ENCODE measurements at regions not wholly inside any gene's neighbourhood (a gene's known extent, or its start where the extent isn't known, plus 50 kb on each side); places are given as distances from the start of the nearest gene placed in this dataset.

DNA sequence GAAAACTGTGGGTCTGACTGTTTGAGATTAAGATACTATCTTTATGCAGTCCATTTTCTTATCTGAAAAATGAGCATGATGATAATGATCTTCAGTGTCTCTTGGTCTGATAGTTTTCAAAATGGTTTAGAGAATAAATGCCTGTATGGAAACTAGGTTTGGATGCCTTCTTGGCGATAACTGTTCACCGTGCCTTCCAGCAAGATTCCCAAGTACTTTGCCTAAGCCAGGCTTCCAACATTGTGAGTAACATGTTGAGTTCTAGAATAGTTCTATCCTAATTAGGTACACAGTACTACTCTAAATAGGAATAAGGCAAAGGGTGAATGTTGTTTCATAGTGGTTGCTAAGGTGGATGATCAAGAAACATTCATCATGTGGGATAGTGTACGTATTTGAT, 940.2 kb downstream of the MCTP2 start (continued):
- TF ChIP-seq, protein P1, sequence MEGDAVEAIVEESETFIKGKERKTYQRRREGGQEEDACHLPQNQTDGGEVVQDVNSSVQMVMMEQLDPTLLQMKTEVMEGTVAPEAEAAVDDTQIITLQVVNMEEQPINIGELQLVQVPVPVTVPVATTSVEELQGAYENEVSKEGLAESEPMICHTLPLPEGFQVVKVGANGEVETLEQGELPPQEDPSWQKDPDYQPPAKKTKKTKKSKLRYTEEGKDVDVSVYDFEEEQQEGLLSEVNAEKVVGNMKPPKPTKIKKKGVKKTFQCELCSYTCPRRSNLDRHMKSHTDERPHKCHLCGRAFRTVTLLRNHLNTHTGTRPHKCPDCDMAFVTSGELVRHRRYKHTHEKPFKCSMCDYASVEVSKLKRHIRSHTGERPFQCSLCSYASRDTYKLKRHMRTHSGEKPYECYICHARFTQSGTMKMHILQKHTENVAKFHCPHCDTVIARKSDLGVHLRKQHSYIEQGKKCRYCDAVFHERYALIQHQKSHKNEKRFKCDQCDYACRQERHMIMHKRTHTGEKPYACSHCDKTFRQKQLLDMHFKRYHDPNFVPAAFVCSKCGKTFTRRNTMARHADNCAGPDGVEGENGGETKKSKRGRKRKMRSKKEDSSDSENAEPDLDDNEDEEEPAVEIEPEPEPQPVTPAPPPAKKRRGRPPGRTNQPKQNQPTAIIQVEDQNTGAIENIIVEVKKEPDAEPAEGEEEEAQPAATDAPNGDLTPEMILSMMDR (IDR thresholded peaks at IDR 0.05) = no peak
- no peak for TF ChIP-seq EZH2phosphoT487 (IDR thresholded peaks at IDR 0.05; ENCODE audit: borderline replicate concordance, low read depth)
- TF ChIP-seq SIN3A (IDR thresholded peaks at IDR 0.05; ENCODE audit: borderline replicate concordance, low read depth, low read length) = no peak
- no peak for TF ChIP-seq NRF1 (IDR thresholded peaks at IDR 0.05; ENCODE audit: low read depth, low read length)
- TF ChIP-seq GABPA (IDR thresholded peaks at IDR 0.05; ENCODE audit: low read depth) = no peak
- no peak for TF ChIP-seq FOXM1 (IDR thresholded peaks at IDR 0.05; ENCODE audit: low read depth)

DNA sequence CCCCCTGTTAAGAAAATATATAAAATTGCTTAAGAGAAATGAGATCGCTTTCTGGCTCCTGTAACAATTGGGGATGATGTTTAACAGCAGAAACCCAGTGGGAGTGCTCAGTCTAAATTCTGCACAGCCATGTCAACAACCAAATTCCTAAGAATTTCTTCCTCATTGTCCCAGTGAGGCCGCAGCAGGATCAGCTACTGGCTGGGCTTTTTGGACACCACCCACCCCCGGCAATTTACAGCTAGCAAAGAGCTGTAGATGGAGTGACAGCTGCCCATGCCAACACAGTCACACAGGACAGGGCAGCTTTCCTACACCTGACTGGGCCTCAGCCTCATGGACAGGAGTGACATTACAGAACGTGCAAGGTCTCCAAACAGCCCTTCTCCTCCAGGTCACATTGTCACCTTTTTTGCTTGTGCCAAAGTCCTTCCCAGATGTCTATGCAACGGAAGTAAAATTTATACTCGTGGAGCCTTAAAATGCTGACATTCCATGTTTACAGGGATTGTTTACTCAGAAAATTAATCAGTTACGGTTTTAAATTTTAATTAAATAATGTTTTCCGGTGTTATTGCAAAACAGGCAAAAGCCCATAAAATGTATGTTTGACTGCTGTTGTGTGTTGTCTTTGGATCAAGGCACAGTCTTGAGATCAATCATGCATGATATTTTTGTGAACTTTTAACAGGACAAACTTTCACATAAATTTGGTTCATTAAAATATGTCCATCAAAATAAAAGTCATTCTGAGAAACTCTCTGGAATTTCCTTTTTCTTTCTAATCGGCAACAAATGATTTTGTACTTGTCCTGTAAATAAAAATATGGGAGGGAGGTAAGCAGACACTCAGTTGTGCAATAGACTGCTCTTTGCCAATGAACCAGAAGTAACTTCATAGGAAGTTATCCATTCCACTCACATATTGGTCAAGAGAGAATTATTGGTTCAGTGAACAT, 943.2 kb downstream of the MCTP2 start:
- Histone ChIP-seq H4K20me1 (ENCODE audit: insufficient read depth) (no peaks in the 10 kb centered on the region), H3K27me3 (ENCODE audit: insufficient read depth) (no peaks in the 10 kb centered on the region), H3K79me2 (ENCODE audit: insufficient read depth) (no peaks in the 10 kb centered on the region), H3K9me2 (no peaks in the 10 kb centered on the region), H3K4me2 (no peak overlapping the region), H3K4me1 (ENCODE audit: control insufficient read depth in 1 of 2, insufficient read depth in 2 of 2, low read depth in 1 of 2, low read length in 1 of 2) (no peaks in the 10 kb centered on the region), H3K9me3 (no peaks in the 10 kb centered on the region), H3K27ac (ENCODE audit: low read depth in 2 of 2, low read length in 1 of 2) (no peak overlapping the region), H3K36me3 (replicated peaks in 1 of 2; ENCODE audit: control insufficient read depth in 1 of 2, insufficient read depth in 2 of 2, low read length in 1 of 2) (no peaks in the 10 kb centered on the region), H3F3A (replicated peaks; ENCODE audit: insufficient read depth) (no peaks in the 10 kb centered on the region), H2AFZ (ENCODE audit: low read depth) (no peak overlapping the region), H3K4me3 (ENCODE audit: low read depth in 2 of 2, low read length in 1 of 2) (no peak overlapping the region), H3K9ac (no peak overlapping the region)
- TF ChIP-seq SMC3 (IDR thresholded peaks at IDR 0.05; ENCODE audit: low read depth, low read length) = no peak
- TF ChIP-seq CHD2 (IDR thresholded peaks at IDR 0.05; ENCODE audit: low read length, partially characterized antibody) = no peak
- TF ChIP-seq EP300 (IDR thresholded peaks at IDR 0.05; ENCODE audit: borderline replicate concordance in 1 of 2, low read depth in 1 of 2, low read length in 1 of 2) = no peak
- ChIA-PET POLR2A (no interaction called here), CTCF (interaction anchor here (0.9 kb wide), 1 partner anchor 11 kb away, joined by 3 read pairs; no protein-coding TSS in a partner anchor)
- DNase-seq = no peak
- WGBS (ENCODE audit: low lambda C conversion rate) = 4% methylated on average over 8 of the region's 9 CpGs

DNA sequence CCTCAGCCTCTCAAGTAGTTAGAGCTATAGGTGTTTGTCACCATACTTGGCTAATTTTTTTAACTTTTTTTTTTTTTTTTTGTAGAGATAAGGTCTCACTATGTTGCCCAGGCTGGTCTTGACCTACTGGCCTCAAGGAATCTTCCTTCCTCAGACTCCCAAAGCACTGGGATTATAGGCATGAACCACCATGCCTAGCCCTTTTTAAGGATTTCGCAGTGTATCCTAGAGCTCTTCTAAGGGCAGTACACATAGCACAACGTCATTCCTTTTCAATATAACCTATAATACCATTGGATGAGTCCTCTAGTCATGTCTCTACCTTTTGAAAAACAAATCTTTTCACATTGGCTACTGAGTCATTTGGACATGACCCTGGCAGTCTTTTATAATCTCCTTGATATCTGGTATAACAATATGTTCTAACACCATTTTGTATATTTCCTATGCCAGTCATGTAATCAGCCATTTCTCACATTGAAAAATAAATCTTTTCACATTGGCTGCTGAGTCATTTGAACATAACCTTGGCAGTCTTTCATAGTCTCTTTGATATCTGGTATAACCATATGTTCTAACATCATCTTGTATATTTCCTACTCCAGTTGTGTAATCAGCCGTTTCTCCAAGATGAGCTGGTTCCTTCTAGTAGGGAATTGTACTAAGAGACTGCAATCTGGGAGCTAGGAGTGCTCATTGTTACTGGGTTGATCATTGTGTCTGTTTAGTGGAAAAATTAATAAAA, 944.7 kb downstream of the MCTP2 start:
- Histone ChIP-seq H3K9me2 (no peaks in the 10 kb centered on the region), H3K4me3 (ENCODE audit: low read depth in 2 of 2, low read length in 1 of 2) (no peak overlapping the region), H3K36me3 (replicated peaks in 1 of 2; ENCODE audit: control insufficient read depth in 1 of 2, insufficient read depth in 2 of 2, low read length in 1 of 2) (no peaks in the 10 kb centered on the region), H3K4me2 (no peak overlapping the region), H2AFZ (ENCODE audit: low read depth) (no peak overlapping the region), H3K79me2 (ENCODE audit: insufficient read depth) (no peaks in the 10 kb centered on the region), H4K20me1 (ENCODE audit: insufficient read depth) (no peaks in the 10 kb centered on the region), H3F3A (replicated peaks; ENCODE audit: insufficient read depth) (no peaks in the 10 kb centered on the region), H3K9ac (no peak overlapping the region), H3K9me3 (no peaks in the 10 kb centered on the region), H3K27me3 (ENCODE audit: insufficient read depth) (no peaks in the 10 kb centered on the region), H3K4me1 (ENCODE audit: control insufficient read depth in 1 of 2, insufficient read depth in 2 of 2, low read depth in 1 of 2, low read length in 1 of 2) (no peaks in the 10 kb centered on the region), H3K27ac (ENCODE audit: low read depth in 2 of 2, low read length in 1 of 2) (no peak overlapping the region)
- no peak for DNase-seq
- ChIA-PET POLR2A (interaction anchor here (0.6 kb wide), 1 partner anchor 12 kb away, joined by 3 read pairs; no protein-coding TSS in a partner anchor), CTCF (no interaction called here)
- 0% methylated on average over 3 of the region's 3 CpGs for WGBS (ENCODE audit: low lambda C conversion rate)
- TF ChIP-seq MEF2A (IDR thresholded peaks at IDR 0.05; ENCODE audit: borderline replicate concordance, low read depth) = no peak
- TF ChIP-seq, protein P2, sequence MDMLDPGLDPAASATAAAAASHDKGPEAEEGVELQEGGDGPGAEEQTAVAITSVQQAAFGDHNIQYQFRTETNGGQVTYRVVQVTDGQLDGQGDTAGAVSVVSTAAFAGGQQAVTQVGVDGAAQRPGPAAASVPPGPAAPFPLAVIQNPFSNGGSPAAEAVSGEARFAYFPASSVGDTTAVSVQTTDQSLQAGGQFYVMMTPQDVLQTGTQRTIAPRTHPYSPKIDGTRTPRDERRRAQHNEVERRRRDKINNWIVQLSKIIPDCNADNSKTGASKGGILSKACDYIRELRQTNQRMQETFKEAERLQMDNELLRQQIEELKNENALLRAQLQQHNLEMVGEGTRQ (IDR thresholded peaks at IDR 0.05; ENCODE audit: borderline replicate concordance, low read depth, low read length) = no peak
- TF ChIP-seq POLR2AphosphoS5 (IDR thresholded peaks at IDR 0.05; ENCODE audit: low read depth, low read length) = no peak
- no peak for TF ChIP-seq FOXJ3 (CRISPR knock-in tag; IDR thresholded peaks at IDR 0.05)
- TF ChIP-seq TAF1 (IDR thresholded peaks at IDR 0.05; ENCODE audit: borderline replicate concordance, low read depth, low read length) = no peak
- TF ChIP-seq CHD2 (IDR thresholded peaks at IDR 0.05; ENCODE audit: low read length, partially characterized antibody) = no peak
- no peak for TF ChIP-seq FOXM1 (IDR thresholded peaks at IDR 0.05; ENCODE audit: low read depth)
- TF ChIP-seq RCOR1 (IDR thresholded peaks at IDR 0.05; ENCODE audit: low read length) = no peak
- no peak for TF ChIP-seq YY1 (IDR thresholded peaks at IDR 0.05; ENCODE audit: low read depth)
- TF ChIP-seq JUND (IDR thresholded peaks at IDR 0.05) = no peak
- TF ChIP-seq, protein P3, sequence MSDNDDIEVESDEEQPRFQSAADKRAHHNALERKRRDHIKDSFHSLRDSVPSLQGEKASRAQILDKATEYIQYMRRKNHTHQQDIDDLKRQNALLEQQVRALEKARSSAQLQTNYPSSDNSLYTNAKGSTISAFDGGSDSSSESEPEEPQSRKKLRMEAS (IDR thresholded peaks at IDR 0.05; ENCODE audit: low read depth) = no peak
- TF ChIP-seq, protein P4, sequence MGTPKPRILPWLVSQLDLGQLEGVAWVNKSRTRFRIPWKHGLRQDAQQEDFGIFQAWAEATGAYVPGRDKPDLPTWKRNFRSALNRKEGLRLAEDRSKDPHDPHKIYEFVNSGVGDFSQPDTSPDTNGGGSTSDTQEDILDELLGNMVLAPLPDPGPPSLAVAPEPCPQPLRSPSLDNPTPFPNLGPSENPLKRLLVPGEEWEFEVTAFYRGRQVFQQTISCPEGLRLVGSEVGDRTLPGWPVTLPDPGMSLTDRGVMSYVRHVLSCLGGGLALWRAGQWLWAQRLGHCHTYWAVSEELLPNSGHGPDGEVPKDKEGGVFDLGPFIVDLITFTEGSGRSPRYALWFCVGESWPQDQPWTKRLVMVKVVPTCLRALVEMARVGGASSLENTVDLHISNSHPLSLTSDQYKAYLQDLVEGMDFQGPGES (IDR thresholded peaks at IDR 0.05; ENCODE audit: low read depth, low read length) = no peak
- no peak for TF ChIP-seq FOSL2 (IDR thresholded peaks at IDR 0.05; ENCODE audit: borderline replicate concordance, low read depth)
- no peak for TF ChIP-seq NRF1 (IDR thresholded peaks at IDR 0.05; ENCODE audit: low read depth, low read length)
